ENCODE measurements at regions not wholly inside any gene's neighbourhood (a gene's known extent, or its start where the extent isn't known, plus 50 kb on each side); places are given as distances from the start of the nearest gene placed in this dataset.

DNA sequence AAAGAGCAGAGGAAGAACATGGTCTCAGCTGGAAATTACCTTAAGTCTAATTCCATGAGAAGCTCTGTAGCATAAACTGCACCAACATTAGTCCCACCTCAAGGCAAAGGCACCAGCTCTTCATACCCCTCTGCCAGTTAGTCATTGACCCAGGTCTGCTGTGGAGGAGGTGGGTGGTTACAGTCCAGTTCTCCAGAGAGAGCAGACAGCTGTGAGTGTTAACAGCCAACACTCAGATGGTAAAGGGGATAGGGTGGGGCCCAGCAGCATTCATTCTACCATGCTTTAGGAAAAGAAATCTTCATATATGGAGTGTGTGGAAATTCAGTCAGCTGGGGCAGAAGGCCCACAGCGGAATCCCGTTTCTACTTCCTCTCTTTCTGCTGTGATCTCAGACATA, 159.7 kb upstream of the FBXO11 start:
- no peak overlapping the region for H3K27ac ChIP-seq
- TF ChIP-seq, protein P1, sequence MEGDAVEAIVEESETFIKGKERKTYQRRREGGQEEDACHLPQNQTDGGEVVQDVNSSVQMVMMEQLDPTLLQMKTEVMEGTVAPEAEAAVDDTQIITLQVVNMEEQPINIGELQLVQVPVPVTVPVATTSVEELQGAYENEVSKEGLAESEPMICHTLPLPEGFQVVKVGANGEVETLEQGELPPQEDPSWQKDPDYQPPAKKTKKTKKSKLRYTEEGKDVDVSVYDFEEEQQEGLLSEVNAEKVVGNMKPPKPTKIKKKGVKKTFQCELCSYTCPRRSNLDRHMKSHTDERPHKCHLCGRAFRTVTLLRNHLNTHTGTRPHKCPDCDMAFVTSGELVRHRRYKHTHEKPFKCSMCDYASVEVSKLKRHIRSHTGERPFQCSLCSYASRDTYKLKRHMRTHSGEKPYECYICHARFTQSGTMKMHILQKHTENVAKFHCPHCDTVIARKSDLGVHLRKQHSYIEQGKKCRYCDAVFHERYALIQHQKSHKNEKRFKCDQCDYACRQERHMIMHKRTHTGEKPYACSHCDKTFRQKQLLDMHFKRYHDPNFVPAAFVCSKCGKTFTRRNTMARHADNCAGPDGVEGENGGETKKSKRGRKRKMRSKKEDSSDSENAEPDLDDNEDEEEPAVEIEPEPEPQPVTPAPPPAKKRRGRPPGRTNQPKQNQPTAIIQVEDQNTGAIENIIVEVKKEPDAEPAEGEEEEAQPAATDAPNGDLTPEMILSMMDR (conservative IDR thresholded peaks at IDR 0.05): no peak

DNA sequence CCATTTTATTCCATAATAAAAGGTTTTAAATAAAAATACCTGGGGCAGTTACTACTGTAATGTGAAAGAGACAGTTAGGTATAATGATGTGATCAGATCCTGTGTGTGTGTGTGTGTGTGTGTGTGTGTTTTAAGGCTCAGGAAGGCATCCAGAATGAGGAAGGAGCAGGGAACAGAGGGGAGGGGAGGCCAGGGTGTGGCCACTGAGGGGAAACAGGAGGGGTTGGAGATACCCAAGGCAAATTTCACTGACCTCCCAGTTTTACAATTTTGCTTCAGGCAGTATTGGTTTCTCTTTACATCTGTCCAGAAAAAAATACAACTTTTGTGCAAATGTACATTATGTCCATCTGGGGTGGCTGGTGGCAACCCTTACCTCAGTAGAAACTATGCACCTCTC, 163.5 kb upstream of the FBXO11 start:
- no peak overlapping the region for H3K27ac ChIP-seq
- TF ChIP-seq, protein P1 (conservative IDR thresholded peaks at IDR 0.05): no peak

DNA sequence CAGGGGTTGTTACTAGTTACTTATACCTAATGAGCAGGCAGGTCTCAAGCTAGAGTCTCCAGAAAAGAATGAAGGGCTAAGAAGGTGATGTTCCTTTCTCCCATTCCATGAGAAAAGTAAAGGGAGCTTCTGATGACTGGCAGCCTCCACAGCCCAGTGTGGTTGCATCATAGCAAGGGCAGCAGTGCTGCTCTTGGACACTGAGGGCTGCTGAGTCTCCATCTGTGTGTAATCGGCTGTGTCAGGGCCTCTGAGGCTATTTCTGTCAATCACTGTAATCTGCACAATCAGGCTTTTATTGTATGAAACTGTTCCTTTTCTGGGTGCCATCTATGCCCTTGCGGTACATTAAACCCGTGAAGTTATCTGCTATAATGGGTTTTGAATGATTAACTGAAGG, 164.1 kb upstream of the FBXO11 start:
- TF ChIP-seq, protein P1 (conservative IDR thresholded peaks at IDR 0.05): no peak
- no peak overlapping the region for H3K27ac ChIP-seq

DNA sequence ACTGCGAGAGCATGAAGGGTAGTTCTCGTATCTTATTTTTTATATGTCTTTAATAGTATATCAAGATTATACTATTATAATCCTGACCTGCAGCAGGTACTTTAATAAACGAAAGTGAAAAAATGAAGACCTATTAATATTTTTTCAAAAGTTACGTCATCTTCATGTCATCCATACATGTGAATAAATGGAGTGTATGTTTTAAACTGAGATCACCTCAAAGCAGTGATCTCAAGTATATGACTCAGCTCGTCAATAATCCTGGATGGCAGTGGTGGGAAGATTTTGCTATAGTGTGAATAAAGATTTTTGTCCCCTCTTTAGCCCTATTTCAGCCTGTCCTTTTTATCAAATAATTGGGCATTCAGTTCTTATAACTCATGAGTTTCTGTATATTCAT, 166.3 kb upstream of the FBXO11 start:
- no peak overlapping the region for H3K27ac ChIP-seq
- TF ChIP-seq, protein P1 (conservative IDR thresholded peaks at IDR 0.05): no peak

DNA sequence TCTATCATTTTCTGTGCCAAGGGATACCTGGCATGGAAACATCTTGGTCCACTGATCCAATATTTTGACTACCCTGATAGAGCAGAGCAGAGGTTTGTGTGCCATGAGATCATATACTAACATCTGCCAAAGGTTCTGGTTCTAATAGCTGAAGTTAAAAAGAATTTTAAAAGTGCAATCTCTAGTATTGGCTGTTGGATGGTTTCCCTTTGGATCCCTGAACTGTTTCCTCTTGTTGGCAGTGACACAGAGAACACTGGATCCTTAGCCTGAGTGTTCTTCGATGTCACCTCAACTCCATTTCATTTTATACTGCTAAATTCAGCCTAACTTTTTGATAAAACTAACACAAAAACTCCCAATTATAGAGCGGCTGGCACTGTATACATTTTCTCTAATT, 169.3 kb upstream of the FBXO11 start:
- H3K27ac ChIP-seq: no peak overlapping the region
- TF ChIP-seq, protein P1 (conservative IDR thresholded peaks at IDR 0.05): no peak

DNA sequence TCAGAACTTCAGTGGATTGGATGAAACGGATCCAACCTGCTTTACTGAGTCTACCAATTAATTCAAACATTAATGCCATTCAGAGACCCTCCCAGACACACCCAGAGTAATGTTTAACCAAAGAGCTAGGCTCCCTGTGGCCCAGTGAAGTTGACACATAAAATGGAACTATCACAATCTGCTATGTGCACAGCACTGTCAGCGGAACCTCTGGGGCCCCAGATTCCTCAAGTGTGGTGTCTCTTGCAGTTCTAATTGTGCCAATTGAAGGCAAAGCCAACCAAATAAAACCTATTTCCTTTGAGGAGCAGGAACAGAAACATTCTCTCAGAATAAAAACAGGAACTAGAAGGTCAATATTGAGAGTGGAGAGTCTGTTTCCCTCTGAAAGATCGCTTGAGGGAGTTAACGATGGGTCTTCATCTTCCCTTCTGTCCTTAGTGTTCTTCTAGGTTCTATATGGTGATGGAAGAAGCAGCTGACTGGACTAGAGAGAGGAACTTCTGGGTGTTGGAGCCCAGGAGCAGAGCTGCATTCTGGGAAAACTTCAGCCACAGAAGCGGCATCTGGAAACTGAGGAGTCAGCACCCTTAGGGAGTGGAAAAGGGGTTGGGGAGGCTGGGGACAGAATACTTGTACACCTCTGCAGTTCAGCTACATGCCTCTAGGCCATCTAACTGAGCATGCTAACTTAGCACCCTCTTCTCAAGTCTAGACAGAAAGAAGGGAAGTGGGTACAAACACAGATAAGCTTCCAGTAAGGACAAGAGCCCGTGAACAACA, 174.4 kb upstream of the FBXO11 start:
- TF ChIP-seq, protein P1 (conservative IDR thresholded peaks at IDR 0.05): no peak
- no peak overlapping the region for H3K27ac ChIP-seq

DNA sequence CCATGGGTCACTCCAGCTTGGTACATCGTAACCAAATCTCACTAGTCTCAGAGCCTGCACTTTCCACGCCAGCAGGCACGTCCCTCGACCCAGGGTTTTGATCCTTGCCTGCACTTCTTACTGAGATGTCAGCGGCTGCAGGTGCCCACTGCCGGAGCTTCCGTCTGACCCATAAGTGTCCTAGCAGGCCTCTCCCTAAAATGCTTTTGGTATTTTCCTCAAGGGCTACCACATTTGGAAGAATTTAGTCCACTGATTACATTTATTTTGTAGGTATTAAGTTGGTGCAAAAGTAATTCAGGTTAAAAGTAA, 175.0 kb upstream of the FBXO11 start:
- TF ChIP-seq, protein P1 (conservative IDR thresholded peaks at IDR 0.05): no peak
- H3K27ac ChIP-seq: no peak overlapping the region
